Stimulated activated CD4-positive, alpha-beta T cell treated with anti-CD3 and anti-CD28 coated beads, Interleukin-4, amount 100 ng/mL, for 48 hours (primary cell): ENCODE measurements at regions not wholly inside any gene's neighbourhood (a gene's known extent, or its start where the extent isn't known, plus 50 kb on each side); places are given as distances from the start of the nearest gene placed in this dataset.

Source experiments
- DNase-seq, 2 donors: peaks; one replicate each; pipeline ENCODE4 v3.0.0-alpha.2; 2020; ENCODE audit warnings: low read depth in 2 of 2

DNA sequence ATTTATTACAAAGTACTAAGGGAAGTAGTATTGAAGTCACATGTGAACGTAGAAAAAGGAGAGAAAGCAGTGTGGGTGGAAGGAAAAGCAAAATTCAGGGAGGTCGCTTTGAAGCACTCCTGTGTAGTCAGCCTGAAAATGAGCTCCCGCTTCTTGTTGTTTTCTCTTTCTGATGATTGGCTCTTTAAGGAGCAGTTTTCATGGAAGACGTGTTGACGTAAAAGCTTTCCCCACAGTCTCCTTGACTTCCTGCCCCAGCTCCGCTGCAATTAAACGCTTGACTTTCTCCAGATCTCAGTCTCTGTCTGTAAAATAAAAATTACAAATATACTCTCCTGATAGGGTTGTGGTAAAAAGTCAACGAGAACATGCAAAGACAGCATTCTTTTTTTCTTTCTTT is 661.5 kb upstream of the ZP4 start:
- no peak for DNase-seq

DNA sequence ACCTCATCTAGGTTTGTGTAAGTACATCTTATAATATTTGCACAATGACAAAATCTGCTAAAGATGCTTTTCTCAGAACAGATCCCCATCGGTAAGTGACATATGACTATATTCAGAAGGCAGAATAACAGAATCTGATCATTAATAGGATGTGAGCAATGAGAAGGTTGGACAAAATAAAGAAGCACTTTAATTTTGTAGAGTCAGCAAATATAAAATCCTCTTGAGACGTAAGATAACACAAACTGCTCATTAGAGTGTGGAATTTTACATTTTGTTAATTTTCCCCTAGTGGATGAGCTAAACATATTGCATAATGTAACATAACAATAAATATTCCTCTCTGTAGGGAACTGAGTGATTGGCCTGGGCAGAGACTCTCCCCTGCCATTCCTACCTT is 658.4 kb upstream of the ZP4 start:
- no peak for DNase-seq

DNA sequence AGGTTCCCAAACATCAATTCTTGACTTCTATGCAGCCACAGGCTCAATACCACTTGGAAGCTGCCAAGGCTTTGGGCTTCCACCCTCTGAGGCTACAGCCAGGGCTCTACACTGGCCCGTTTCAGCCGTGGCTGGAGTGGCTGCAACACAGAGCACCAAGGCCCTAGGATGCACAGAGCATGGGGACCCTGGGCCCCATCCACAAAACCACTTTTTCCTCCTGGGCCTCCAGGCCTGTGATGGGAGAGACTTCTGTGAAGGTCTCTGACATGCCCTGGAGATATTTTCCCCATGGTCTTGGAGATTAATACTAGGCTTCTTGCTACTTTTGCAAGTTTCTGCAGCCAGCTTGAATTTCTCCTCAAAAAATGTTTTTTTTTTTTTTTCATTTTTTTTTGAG is 655.4 kb upstream of the ZP4 start:
- DNase-seq = no peak

DNA sequence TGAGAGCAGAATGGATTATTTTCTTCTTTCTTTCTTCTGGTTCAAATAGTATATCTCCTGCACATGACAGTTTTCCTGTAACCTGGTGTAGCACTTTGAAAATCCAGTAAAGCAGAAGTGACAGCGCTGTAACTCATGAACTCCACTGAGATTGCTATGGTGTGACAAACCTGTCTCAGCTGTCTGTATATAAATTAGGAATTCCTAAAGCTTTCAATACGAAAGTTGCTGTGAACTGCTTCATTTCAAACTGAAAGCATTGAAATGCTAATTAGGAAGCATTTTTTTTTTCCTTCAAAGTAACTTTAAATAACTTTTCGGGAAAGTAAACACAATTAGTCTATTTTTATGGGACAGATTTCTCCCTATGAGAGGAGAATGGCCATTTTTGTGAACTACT is 646.9 kb upstream of the ZP4 start:
- no peak for DNase-seq

DNA sequence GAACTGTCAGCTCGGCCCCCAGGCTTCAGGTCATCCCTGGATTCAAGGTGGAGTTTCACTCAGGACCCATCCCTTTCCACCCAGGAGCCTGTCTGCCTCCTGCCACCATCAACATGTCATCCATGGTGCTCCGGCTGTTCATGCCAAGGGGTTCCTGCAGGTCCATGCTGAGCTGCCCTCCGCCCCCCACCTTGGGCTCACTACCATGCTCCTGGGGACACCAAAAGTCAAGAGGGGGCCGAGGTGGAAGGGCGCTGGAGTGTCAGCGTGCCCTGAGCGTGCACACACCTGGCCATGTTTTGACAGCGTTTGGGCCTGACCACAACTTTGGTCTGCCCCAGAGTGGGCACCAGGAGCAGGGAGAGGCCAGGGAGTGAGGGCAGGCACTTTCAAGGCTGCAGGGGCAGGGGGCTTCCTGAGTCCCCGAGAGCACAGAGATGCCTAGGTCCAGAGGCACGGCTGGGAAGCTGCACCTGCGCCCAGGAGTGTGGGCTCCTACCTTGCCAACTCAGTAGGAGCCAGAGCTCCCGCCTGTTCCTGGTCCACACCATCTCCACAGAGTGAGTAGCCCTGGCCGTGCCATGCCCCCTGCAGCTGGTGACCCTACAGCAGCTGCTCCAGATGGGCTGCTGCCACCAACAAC is 639.6 kb upstream of the ZP4 start:
- DNase-seq = no peak

DNA sequence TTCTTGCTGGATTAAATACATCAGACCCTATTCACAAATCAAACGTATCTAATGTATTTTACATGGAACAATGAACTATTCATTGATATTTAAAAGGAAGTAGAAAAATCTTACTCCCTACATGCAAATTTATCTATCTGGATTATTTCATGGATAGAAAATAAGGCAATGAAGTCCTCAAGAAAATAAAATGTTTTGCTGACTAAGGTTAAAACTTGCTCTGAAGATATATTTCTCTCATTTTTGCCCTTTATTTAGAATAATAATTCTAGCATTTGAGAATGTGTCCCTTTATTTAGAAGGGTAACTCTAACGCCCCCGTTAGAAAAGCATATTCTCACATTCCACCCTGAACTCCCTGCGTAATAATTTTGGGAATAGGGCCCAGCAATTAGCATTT is 627.0 kb upstream of the ZP4 start:
- DNase-seq = no peak

DNA sequence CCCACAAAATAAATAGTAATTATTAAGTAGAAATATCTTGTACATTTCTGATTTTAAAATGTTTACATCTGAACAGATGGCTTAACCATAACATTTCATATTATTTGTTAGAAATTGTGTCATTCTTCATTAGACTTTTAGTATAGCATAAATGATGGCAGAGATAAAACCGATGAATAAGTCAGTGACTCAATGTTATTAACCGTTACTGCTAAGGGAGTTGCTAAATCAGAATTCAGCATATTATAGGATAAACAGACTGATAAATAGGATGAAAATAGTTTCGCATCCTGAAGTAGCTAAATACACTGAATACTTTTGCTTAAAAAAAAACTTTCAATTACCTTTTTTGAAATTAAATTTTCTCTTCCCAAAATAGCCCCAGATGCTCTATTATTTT is 610.6 kb upstream of the ZP4 start:
- DNase-seq = no peak

DNA sequence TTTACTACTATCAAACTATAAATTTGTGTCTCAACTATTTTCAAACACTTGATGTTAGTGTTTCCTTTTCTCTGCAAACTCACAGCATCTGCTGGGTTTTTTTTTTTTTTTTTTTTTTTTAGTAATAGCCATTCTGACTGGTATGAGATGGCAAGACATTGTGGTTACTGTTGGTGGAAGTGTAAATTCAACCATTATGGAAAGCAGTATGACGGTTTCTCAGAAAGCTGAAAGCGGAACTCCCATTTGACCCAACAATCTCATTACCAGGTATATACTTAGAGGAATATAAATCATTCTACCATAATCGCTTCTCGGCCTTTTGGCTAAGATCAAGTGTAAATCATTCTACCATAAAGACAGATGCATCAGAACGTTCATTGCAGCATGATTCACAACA is 608.3 kb upstream of the ZP4 start:
- no peak for DNase-seq

DNA sequence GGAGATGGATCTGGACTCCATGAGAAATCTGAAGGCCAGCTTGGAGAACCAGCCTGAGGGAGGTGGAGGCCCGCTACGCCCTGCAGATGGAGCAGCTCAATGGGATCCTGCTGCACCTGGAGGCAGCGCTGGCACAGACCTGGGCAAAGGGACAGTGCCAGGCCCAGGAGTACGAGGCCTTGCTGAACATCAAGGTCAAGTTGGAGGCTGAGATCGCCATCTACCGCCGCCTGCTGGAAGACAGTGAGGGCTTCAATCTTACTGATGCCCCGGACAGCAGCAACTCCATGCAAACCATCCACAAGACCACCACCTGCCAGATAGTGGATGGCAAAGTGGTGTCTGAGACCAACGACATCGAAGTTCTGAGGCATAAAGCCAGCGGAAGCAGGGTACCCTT is 601.5 kb upstream of the ZP4 start:
- DNase-seq = no peak

DNA sequence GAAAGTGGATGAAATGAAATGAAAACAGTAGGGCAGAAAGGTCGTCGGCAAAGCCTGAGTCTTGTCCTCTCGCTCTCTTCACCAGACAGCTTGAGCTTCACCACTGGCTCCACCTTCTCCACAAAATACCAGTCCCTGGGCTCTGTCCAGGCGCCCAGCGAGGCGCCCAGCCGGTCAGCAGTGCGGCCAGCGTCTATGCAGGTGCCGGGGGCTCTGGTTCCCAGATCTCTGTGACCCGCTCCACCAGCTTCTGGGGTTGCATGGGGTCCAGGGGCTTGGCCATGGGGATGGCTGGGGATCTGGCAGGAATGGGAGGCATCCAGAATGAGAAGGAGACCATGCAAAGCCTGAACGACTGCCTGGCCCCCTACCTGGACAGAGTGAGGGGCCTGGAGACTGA is 600.5 kb upstream of the ZP4 start:
- DNase-seq = no peak

DNA sequence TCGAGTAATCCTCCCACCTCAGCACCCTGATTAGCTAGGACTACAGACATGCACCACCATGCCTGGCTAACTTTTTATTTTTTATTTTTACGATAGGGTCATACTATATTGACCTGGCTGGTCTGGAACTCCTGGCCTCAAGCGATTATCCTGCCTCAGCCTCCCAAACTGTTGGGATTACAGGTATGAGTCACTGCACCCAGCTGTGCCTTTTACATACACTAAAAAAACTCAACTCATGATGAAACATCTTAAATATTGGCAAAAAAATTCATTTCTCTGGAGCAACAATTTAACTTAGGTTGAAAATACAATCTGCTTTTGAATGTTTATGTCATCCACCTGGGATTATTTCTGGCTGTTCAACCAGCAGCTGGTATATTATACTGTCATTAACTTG is 598.3 kb upstream of the ZP4 start:
- no peak for DNase-seq

DNA sequence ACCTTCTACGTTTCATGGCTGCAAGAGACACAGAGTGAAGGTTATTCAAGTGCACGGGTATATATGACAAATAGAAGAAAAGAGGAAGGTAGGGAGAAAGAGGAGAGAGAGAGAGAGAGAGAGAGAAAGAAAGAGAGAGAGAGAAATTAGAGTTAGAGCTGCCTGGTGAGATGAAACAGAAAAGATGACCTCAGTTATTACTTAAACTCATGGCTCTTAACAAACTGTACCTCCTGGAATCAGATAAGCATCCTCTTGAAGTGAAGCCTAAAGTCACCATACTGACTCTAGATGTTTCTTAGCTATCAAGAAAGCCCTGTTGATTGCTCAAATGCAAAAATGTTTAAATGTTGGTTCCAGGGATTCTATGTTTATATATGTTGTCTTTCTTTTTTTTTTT is 597.7 kb upstream of the ZP4 start:
- DNase-seq = no peak

DNA sequence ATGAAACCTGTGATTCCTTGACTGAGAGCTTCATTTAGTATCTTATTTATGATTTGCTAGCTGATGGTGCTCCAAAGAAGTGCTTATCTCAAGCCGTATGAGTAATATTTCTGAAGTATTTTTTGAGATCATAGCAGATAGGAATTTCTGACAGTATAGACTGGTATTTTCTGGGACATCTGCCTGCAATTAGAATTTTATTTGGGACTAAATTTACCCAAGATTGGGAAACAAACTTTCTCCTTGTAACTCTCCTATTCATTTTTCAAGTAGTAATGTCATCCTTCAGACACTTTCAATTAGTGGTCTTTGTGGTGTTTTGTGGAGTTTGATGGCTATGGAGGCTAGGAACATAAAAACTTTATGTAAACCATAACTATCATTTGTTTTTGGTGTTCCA is 597.2 kb upstream of the ZP4 start:
- DNase-seq = no peak

DNA sequence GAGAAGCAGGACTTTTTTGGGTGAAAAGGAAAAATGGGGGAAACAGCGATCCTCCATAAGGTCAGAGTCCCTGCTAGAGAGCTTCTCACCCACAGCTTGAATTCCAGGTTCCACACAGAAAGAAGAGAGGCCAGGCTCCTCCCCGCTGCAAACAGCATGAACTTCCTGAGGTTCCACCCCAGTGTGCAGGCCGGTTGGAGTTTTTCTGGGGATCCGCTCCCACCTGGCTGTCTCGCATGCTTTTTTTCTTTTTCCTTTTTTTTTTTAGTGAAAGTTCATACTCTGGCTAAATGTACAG is 595.1 kb upstream of the ZP4 start:
- no peak for DNase-seq

DNA sequence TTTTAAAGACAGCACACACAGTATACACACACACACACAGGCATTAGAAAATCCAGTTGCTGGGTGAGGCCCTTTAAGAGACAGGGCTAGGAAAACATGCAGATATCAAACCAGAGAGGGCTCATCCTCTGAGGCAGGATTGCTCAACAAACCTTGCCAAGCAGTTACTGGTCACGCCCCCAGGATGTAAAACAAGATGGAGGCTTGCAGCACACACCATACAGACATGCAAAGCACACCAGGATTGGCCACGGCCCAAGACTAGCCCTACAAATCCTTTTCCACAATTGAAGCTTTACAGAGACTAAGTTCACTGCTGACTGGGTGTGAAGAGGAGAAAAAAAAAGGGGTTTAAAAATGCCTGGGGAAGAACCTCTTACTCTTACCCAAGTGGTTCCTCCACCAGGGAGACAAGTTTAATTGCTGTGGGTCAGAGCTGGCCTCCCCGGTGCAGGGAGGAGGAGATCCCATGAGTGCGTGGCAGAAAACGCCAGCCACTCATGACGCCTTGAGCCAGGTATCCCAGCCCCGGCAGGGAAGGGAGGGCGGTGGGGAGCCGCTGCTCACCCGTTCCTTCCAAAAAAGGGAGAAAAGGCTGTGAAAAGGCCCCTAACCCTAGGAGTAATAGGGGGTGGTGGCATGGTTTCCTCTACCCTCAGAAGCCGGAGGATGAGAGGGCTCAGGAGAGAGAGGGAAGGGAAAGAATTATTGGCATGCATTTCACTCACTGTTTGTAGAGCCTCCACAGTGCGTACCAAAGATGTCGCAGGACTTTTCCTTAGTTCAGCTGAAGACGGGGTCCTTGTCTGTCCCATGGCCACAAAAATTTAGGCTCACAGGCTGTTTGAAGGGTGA is 594.6 kb upstream of the ZP4 start:
- DNase-seq = no peak

DNA sequence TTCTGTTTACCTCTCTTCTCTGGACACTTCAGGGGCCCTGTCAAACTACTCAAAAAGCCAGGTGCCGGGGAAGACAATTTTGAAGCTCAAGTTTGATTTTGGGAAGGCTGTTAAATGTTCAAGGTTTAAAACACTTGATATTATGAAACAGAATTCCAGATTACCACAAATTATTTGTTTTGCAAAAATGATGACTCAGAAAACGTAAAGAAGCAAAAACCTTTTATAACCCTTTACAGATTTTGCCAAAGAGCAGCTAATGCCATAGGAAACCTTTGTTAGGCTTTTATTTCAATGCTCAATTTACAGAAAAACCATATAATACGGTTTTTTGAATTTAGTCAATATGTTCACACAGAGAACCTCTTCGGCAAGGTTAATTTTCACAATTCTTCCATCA is 593.4 kb upstream of the ZP4 start:
- DNase-seq = no peak

DNA sequence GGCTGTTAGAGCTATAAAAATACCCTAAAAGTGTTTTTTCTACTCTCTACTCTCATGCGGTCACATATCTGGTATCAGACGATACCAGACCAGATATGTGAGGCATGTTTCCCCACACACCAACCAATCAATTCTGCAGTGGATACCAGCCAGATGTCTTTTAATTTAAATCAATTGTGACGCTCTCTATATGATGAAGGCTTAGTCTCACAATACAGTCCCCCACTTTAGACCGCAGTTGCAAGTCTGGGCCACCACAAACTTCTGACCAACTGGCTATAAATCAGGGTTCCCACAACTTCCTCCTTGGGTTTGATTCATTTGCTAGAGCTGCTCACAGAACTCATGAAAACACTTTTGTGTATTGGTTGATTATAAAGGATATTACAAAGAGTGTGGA is 586.1 kb upstream of the ZP4 start:
- no peak for DNase-seq

DNA sequence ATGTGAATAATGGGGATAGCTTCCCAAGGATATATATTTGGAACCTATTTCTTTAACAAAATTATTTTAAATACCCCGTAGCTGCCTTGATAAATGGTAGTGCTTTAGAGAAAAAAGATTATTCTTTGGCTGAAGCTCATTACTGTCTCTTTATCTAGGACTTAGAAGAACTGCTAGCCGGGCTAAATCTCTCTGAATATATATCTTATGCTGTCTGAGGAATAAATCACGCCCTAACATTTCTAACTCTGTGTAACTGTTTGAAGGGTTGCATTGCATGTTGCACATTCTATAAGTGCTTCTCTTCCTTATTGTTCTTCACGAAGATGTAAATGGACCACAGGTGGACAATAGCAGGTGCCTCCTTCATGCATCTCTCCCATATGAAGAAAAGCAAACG is 585.0 kb upstream of the ZP4 start:
- DNase-seq = no peak

DNA sequence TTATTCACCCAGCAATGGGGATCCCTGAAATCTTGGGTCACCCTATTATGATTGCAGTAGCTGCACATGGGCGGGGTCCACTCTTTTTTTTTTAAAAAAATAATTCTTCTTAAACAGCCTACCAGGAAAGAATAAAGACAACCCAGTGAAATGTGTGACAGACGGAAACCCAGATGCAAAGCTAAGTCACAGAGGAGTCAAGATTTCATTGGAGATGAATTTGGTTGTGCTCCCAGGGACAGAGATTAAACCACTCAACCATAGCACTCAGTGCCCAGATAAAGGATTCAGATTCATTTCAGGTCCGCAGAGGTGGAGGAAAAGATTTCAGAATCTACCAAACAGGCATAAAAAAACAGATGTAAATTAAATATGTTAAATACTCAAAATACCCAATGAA is 583.5 kb upstream of the ZP4 start:
- DNase-seq = no peak

DNA sequence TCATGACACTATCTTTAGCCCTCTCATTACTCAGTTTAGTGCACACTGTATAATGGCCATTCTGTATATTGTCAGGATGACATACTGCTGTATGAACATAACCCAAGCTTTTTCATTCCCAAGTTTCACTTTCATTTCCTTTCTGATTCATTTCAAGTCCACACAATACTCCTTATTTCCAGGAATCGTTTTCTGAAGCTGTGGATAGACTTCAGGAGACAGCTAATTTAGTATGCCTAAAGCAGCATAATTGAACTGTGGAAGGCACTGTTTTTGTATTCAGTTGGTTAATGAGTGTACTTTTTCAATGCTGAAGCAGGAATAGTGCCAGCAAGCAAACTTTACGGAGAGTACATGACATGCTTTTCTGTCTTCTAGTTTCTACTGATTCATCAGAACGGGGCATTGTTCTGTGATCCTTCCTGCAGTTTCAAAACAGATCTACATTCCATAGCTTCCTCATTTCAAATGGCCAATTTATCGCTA is 578.5 kb upstream of the ZP4 start:
- DNase-seq = no peak

DNA sequence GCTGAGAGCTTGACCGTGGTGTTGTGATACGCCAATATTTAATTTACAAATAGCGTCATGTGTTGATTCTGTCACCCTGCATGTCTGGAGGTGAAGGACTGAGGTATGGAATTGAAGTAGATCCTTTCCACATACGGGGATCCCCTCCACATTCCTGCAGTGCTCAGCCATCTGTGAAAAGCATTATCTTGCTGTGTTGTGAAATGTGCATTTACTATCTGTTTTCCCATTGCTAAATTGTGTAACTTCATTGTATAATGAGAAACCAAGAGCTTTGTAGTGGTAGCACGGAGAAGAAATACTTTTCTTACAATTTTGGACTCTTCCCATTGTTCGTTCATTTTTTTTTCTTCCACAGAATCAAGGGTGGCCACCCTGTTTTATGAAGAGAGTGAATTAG is 577.3 kb upstream of the ZP4 start:
- DNase-seq = no peak

DNA sequence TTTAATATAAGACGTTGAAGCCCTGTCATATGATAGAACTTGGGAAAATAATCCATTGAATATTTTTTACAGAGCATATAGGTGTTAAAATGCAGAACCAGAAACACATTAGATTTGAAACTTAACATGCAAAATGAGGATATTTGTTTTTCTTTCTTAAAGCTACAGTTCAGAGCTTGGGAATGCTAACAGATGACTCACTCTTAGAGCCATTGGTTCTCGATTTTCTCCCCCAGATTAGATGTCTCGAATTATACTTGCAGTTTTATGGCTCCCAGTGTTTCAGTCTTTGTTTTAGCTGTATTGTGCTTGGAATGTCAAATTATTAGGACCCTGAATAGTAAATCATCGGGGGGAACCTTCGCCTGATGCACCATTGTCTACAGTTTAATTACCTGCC is 575.7 kb upstream of the ZP4 start:
- DNase-seq = no peak

DNA sequence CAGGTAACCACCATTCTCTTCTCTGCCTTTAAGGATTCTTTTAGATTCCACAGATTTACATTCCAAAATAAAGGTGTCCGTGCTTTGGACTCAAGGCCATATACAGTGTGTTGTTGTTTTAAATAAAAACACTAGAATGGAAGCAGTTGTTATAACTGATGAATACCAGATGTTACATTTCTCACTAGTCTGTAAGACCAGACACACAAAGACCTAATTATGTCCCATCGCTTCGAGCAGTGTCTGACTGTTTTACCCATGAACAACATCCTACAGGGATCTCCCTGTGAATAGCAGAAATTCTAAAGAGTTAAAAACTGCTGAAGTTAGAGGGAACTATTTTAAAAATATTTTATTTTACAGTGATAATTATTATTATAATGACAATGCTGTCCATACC is 574.7 kb upstream of the ZP4 start:
- no peak for DNase-seq

DNA sequence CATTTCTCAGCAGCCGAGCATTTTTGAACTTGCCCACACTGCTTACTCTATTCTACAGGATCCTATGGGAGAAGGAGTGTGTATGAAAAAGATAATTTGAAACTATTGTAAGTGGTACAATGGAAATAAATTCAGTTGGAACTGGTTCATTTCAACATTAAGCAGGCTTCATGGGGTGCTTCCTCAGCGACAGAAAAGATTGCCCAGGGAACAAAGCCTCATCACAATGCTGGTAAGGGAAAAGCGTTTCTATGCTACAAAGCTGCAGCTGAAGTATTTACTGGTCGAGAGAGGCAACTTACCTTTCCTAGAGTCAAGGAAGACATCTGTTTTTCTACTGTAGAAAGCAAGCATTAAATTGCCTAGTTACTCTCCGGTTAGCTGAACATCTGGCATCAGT is 568.2 kb upstream of the ZP4 start:
- no peak for DNase-seq
